ENCODE measurements at regions not wholly inside any gene's neighbourhood (a gene's known extent, or its start where the extent isn't known, plus 50 kb on each side); places are given as distances from the start of the nearest gene placed in this dataset.
"Not testable (repeated sequence)": the region's sequence is repeated elsewhere in the genome, so short reads cannot be mapped to it uniquely, and the experiment has no call there.

DNA sequence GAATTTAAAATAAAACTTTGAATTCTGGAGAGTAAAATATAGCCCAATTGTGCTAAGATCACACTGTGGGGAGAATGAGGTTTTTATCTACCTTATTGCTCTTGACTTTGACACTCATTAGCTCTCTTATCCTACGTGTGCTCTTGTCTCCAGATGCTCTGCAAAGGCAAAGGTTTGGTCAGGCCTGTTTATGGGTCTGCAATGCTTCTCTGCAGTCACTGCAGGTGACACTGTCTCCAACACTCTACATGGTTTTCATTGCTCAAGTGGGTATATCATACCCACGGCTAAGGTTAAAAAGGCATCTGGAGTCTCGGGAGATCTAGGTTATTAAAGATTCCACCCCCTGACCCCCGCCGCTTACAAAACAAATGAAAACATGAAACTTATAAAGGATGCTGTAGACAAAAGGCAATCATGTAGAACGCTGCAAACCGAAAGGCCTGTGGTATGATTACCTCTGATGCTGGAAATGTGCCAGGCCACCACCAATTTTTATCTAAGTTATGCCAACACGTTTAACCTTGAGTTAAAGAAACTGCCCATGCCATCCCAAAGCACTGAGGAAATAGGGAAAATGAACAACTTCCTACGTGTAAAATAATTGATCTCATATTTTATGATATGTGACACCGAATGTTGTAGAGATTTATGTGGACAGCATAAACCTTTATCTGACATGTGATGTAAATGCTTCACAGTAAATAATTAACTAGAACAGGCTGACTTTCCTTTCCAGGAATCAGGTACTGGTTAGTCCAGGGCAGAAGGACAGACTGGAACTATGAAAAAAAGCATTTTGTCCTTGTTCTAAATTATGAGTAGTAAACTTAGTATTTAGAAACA, 238.2 kb upstream of the NOX3 start:
- no peak for DNase-seq (ENCODE audit: low read depth in 2 of 2)

DNA sequence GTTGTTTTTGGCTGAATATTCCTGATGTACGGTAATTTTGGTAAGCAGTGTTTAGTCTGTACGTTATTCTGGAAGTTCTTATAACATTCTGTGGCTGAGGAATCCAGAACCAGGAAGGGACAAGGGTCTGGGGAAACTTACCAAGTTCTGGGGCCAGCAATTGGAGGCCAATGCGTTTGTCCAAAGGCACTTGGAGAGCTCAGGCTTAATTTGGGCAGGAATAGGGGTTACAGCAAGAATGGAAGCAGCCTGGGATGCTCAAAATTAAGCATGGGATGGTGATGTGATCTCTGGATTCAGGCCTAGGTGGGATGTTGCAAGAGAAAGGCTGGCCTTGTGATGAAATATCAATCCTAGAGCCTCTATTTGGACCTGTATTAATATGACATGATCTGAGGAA, 235.2 kb upstream of the NOX3 start:
- no peak for DNase-seq (ENCODE audit: low read depth in 2 of 2)

DNA sequence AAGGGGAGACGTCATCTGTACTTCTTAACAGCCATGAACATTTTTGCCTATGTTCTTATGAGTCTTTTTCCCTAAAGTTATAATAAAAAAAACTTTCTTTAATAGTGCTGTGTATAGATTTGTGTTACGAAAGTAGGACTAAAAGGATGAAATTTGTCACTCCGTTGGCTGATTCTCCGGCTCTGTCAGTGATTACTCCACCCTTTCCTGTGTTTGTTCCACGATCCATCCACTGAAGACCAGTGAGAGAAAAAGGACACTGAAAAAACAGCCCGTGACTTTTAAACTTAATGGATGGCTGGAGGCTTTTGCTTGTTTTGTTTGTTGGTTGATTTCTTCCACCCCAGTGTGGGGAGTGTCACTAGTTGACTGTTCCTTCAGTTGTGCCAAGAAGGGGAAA, 232.0 kb upstream of the NOX3 start:
- DNase-seq (ENCODE audit: low read depth in 2 of 2) = no peak

DNA sequence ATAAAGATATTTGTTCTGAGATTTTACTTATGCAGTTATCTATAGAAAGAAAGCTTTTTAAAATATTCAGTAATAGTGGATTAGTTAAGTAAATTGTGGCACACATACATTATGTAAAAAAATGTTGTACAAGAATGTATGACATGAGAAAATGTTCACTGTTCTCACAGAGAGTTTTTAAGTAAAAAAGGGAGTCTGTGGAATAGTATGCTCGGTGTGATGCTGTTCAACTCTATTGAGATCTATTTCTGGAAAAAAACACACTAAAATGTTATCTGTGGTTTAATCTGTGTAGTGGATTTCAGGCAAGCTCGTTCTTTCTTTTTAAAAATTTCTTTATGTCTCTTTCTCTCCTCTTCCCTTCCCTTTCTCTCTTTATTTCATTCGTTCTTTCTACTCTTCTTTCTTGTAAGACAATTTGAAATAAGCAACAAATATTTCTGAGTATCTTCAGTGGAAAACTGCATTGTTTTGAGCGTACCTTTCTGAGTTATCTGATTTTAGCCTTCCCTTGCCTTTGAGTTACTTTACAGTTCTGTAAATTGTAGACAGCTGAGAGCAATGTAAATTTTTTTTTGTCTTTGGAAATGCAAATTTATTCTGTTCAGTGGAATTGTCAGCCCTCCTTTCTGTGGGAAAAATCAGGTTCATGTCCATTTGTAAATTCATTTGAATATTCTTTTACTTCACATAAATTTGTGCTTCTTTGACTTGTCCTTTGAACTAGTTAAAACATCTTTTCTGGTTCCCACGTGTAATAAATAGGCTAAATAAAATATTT, 229.0 kb upstream of the NOX3 start:
- no peak for DNase-seq (ENCODE audit: low read depth in 2 of 2)

DNA sequence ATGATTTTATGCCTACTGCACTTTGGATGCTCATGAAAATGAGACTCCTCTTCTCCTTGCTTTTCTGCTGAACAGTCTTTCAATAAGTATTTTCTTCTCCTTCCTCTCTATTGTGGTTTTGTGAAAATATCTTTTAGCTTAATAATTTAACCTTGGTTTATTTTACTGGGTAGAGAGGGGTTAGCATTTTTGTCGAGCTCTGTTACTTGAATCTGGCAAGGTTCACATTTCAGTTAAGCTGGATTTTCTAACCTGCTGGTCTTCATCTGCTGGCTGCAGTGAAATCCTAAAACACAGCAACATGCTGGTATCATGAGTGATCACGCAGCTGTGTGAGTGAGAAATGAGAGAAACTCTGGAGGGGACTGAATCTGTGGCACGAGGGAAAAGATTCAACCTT, 222.7 kb upstream of the NOX3 start:
- DNase-seq (ENCODE audit: low read depth in 2 of 2) = no peak

DNA sequence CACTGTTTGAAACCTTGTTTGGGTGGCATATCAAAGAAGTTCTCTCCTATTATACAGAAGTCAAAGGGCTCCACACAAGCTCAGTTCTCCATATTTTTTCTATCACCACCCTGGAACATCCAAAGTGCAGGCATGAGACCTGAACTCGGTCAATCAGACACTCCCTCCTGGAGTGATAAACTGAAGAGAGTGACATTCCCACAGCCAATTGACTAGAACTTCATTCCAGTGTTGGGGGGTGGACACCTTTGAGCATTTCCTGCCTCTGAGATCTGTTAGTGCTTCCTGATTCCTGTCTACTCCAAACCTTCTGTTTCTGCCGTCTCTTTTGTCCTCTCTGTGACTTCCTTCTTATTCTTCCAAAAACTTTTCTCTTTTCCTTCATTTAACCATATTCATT, 220.7 kb upstream of the NOX3 start:
- DNase-seq (ENCODE audit: low read depth in 2 of 2) = no peak

DNA sequence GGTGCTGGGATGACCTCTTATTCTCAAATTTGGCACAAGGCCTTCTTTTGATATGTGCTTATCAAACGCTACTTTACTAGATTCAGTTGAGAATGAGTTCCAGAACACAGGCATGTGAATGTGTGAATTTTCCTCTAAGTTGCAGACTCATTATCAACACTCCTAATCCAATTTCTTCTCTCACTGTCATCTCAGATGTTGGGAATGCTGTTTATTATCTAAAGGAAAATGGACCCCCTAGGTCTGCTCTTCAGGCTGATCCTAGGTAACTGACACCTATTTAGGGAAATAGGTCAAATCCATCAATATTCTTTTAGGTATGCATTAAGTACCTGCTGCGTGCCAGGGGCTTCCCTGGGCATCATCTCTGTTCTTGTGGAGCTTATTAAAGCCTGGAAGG, 215.0 kb upstream of the NOX3 start:
- no peak for DNase-seq (ENCODE audit: low read depth in 2 of 2)

DNA sequence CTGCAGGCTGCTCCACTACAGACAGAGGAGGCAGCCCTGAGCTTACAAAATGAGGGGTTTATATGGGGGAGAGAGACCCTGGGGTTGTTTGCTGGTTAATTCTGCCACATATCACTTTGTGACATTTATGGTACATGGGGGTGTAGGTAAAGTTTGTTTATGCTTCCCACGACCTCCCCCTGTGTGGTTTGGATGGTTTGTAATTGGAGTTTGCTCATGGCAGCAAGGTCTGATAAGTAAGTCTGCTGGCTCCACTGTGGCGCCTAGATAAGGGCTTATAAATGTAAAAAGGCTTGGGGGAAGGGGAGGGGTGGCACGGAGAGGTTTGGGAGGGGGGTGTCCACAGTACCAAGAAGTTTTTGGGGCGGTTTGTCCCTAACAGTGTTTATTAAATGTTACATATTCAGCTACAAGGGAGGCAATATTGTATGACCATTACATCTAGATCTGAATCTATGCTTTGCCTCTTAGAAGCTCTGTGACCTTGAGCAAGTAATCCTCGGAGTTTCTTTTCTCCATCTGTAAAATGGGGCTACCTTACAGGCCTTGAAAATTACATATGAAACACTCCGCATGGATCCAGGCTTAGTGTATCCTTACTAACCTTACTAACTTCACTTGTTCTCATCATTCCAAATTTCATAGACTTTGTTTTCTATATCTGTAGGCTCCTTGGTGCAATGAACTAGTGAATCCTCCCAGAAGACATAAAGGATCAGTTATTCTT, 204.8 kb upstream of the NOX3 start:
- DNase-seq (ENCODE audit: low read depth in 2 of 2) = no peak

DNA sequence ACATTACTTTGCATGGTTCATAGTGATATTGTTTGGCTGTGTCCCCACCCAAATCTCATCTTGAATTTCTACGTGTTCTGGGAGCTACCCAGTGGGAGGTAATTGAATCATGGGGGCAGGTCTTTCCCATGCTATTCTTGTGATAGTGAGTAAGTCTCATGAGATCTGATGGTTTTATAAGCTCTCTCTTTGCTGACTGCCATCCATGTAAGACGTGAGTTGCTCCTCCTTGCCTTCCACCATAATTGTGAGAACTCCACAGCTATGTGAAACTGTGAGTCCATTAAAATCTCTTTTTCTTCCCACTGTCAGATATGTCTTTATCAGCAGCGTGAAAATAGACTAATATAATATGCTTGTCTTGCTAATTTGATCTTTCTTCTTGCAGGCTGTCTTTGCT, 200.4 kb upstream of the NOX3 start:
- DNase-seq (ENCODE audit: low read depth in 2 of 2) = no peak

DNA sequence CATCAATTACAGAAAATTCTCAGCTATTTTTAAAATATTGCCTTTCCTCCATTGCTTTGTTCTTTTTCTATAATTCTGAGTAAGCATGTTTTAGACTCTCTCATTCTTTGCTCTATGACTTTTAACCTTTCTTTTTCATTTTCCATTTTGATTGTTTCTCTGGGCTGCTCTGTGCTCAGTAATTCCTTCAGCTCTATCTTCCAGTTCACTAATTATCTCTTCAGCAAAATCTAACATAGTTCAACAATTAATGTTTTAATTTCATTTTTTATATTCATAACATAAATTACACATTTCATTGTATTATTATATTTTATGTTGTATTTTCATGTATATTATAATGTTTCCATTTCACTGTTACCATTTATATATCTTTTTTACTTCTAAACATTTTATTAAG, 198.8 kb upstream of the NOX3 start:
- DNase-seq (ENCODE audit: low read depth in 2 of 2) = no peak

DNA sequence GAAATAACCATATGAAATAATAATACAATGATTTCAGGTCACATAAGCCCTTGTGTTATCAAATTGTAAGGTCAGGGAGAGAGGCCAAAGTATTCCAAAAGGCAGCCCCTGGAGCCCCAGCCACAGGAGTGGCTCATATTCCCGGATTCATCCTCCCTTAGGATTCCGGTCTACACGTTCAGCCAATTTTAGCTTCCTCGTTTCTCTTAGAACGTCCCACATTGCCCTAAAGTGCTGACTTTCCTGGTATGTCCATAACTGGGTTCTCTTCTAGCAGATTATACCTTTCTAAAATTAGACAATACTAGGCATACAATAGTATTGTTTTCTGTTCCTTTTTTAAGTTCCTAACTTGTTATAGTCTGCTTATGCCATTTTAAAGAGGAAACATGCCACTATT, 192.7 kb upstream of the NOX3 start:
- no peak for DNase-seq (ENCODE audit: low read depth in 2 of 2)

DNA sequence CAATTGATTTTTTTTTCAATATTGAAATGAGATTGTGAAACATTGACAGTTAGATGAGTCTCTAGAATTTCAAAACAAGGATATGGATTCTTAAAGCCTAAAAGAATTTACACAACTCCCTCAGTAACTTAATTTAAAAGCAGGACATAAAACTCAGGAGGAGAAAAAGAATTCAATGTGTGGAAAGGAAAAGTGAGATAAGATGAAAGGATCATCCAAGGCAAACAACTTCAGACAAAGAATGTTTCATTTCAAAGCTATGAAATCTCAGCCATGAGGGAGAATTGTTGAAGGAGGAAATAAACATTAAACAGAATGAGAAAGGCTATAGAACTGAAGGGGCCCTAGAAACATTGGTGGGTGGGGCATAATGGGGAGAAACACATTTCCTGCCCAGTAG, 191.7 kb upstream of the NOX3 start:
- no peak for DNase-seq (ENCODE audit: low read depth in 2 of 2)

DNA sequence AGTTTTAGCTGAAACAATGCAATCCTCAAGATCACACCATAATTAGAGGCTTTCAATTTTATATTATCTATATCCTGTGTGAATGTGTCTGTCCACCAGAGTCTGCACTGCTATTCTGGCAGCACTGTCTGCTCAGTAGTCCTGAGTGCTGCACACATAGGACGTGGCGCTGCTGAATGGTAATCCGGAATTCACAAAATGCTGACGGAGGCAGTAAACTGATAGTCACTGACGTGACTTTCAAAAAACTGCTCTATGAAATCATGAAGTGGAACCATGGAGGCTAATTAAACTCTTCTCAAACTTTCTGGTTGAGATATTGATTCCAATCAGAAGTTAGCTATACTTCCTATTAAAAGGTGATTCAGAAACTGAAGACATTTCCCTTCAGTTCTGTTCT, 190.8 kb upstream of the NOX3 start:
- DNase-seq (ENCODE audit: low read depth in 2 of 2) = no peak

DNA sequence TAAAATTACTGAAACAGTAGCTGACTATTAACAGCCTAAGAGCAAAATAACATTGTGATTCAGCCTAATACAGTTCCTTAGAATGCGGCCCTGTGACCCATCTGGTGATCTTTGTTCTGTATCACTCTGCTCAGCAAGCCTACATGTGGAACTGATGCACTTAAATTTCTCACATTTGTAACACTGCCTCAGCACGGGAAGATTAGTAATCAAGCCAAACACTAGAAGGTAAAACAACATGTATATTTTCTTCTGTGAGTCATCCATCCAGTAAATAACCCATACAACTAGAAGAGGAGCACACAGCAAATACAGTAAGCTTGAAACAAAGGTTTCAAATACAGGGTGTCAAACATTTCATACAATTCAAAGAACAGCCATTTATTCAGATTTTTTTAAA, 189.7 kb upstream of the NOX3 start:
- DNase-seq (ENCODE audit: low read depth in 2 of 2) = no peak

DNA sequence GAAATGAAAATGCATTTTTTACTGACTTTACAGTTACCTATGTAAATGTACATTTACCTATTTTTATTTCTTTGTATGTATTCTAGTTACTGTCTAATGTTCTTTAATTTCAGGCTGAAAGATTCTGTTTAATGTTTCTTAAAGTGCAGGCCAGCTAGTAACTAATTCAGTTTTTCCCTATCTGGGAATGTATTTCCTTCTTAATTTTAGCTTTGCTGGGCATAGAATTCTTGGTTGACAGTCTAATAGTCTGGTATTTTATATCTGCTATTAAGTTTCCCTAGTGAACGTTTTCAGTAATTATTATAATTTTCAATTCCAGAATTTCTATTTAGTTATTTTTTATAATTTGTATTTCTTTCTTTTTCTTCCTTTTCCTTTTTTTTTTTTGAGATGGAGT, 186.0 kb upstream of the NOX3 start:
- DNase-seq (ENCODE audit: low read depth in 2 of 2) = no peak

DNA sequence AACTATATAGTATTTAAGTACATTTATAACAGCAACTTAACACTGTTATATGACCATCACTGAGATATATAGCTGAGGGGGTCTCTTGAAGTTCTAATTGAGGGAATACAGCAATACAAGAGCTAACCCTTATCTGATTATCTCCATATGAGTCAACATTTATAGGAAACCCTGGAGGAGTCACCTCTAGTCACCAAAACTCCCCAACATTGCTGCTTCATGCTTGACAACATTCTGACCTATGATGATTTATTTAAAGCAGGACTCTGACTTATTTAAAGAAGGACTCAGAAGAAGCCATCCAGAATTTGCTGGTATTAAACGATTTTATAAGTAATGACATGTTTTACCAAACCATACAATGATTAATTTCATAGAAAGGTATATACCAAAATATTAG, 182.6 kb upstream of the NOX3 start:
- DNase-seq (ENCODE audit: low read depth in 2 of 2) = no peak

DNA sequence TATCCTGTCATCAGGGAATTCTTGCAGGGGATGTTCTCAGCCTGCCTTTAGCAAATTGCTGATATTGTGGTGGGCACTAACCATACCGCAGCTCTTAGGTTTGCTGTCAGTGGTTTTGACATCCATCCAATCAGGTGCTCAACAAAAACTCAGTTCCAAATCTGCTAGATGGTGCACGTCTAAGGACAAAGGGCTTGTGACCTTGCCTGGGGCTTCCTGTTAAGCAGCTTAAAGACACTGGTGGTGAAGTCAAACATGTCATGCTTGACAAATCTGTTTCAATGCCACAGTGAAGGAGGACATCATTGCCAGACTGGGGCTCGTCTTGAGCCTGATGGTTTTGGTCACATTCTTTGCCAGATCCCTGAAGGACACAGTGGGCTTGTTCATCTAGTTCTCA, 179.8 kb upstream of the NOX3 start:
- DNase-seq (ENCODE audit: low read depth in 2 of 2) = no peak

DNA sequence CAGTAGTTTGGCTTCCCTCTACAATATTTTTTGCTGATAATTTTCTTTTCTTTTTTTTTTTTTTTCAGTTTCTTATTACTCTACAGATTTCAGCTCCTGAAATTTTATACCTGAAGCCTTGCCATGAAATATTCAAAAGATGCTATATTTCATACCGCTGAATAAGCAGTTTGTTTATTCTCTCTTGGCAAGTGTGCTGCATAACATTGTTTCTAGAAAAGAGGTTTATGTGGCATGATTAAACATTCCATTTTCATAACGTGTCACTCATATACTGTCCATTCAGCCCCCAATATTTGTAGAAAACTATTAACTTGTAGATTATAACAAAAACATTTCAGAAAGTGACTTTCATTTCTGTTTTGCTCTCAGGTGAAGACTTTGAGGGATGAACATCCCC, 174.4 kb upstream of the NOX3 start:
- no peak for DNase-seq (ENCODE audit: low read depth in 2 of 2)

DNA sequence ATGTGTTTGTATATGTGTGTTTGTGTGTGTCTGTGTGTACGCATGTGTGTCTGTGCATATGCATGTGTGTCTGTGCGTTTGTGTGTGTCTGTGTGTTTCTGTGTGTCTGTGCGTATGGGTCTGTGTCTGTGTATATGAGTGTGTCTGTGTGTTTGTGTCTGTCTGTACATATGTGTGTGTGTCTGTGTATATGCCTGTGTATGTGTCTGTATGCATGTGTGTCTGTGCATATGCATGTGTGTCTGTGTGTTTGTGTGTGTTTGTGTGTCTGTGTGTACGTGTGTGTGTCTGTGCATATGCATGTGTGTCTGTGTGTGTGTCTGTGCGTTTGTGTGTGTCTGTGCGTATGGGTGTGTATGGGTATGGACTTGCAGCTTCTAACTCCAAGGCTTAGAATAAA, 174.0 kb upstream of the NOX3 start:
- no peak for DNase-seq (ENCODE audit: low read depth in 2 of 2)

DNA sequence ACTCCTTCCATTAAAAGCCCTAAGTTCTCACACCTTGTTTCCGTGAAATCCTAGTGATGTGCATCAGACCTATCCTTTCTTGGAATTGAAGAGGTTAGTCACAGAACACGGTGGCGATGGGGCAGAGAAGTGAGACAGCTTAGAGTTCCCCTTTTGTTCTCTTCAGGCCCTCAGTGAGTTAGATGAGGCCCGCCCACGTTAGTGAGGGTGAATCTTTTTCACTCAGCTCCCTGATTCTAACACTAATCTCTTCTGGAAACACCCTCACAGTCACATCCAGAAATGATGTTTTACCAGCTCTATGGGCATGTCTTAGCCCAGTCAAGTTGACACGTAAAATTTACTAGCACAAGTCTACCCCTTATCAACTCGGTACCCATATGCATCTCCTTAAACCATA, 172.7 kb upstream of the NOX3 start:
- DNase-seq (ENCODE audit: low read depth in 2 of 2) = peak; percentile 13 to 18

DNA sequence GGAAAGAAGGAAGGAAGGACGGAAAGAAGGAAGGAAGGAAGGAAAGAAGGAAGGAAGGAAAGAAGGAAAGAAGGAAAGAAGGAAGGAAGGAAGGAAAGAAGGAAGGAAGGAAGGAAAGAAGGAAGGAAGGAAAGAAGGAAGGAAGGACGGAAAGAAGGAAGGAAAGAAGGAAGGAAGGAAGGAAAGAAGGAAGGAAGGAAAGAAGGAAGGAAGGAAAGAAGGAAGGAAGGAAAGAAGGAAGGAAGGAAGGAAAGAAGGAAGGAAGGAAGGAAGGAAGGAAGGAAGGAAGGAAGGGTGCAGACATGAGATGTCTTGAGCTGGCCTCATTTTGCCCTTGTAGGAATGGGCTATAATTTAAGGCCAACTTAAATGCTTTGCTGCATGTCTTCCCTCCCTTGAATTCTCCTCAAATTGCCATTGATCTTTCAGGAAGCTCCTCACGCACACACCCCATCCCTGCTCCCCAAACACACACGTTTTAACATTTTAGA, 172.1 kb upstream of the NOX3 start:
- not testable (repeated sequence) for DNase-seq (ENCODE audit: low read depth in 2 of 2)

DNA sequence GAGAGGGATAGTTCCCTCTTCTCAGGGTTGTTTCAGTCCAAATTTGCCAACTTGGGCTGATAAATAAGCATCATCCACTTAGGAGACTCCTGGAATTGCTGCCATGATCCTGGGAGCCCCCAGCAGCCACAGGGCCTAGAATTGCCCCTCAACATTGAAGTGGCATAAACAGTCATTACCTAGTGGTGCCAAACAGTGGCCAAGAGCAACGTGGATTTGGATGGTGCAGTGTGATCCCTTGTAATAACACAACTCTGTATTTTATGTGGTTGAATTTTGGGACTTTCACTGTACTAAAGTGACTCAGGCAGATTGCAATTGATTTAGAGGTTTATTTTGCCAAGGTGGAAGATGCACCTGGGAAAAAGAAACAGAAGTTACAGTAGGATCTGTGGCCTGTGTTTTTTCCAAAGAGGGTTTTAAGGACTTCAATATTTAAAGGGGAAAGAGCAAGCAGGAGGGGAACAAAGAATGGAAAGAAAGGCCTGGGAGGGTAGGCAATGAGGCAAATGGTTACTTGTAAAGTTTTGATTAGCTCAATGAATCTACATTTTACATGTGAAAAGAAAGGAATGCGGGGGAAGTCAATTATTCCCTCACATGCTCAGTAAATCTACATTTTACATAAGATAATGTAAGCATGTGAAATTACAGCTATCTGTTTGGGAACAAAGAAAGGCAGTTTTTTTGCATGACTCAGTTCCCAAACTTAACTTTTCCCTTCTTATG, 168.0 kb upstream of the NOX3 start:
- DNase-seq (ENCODE audit: low read depth in 2 of 2) = no peak

All from activated CD4-positive, alpha-beta T cell treated with anti-CD3 and anti-CD28 coated beads for 24 hours (primary cell).